T-cell (primary cell): ENCODE measurements at regions not wholly inside any gene's neighbourhood (a gene's known extent, or its start where the extent isn't known, plus 50 kb on each side); places are given as distances from the start of the nearest gene placed in this dataset.

Source experiments
- ATAC-seq, 4 experiments: fragments of 200-7000 bp in 3 of 4; fragments of 150-1000 bp in 1 of 4; cut with Tn5 transposase; replicated peaks in 1 of 4; 1 replicate in 3 of 4; 2 replicates in 1 of 4; pipeline ENCODE4 v1.10.0; 2021; ENCODE audit warnings: moderate library complexity in 3 of 4, mild to moderate bottlenecking in 2 of 4, moderate number of reproducible peaks in 1 of 4
- CTCF ChIA-PET, 2 donors: fragments of 300-600 bp; sonication (Branson Sonifier 250); formaldehyde crosslinking; loops; one replicate each; lab custom pipeline; 2022; ENCODE audit warnings: antibody characterized with exemption in 2 of 2; lab: Charles Lee
- POLR2A ChIA-PET, 2 donors: fragments of 300-600 bp; sonication (Branson Sonifier 250); formaldehyde crosslinking; loops; one replicate each; lab custom pipeline; 2022; ENCODE audit warnings: antibody characterized with exemption in 2 of 2; lab: Charles Lee
- DNase-seq, 35 experiments: peaks; one replicate each; pipeline versions ENCODE4 v3.0.0 to v3.0.0-alpha.2; 2013 to 2023
- H3K27ac ChIP-seq: one replicate; pipeline ENCODE4 v1.5.1; 2013; ENCODE audit warnings: low read length
- H3K27me3 ChIP-seq, 2 experiments: replicated peaks in 1 of 2; 1 replicate in 1 of 2; 2 replicates in 1 of 2; pipeline versions ENCODE4 v1.6.1 to v1.7.0; 2013; ENCODE audit warnings: low read length in 1 of 2, mixed read lengths in 1 of 2; ENCODE audit not compliant: control insufficient read depth in 2 of 2, insufficient read depth in 2 of 2; ENCODE audit errors: extremely low read depth in 1 of 2
- H3K36me3 ChIP-seq, 2 donors: 1 replicate in 1 of 2; 2 replicates in 1 of 2; pipeline versions ENCODE4 v1.6.1 to v1.7.0; 2013; ENCODE audit warnings: low read length in 1 of 2; ENCODE audit not compliant: control insufficient read depth in 2 of 2, insufficient read depth in 1 of 2; ENCODE audit errors: extremely low read depth in 1 of 2
- H3K4me1 ChIP-seq, 2 experiments: 1 replicate in 1 of 2; 2 replicates in 1 of 2; pipeline versions ENCODE4 v1.6.1 to v1.7.0; 2013; ENCODE audit warnings: low read length in 2 of 2, mixed read lengths in 1 of 2; ENCODE audit not compliant: insufficient read depth in 2 of 2, control insufficient read depth in 1 of 2; ENCODE audit errors: extremely low read depth in 1 of 2
- H3K4me3 ChIP-seq, 2 donors: 1 replicate in 1 of 2; 2 replicates in 1 of 2; pipeline versions ENCODE4 v1.5.1 to v1.7.0; 2013; ENCODE audit warnings: mild to moderate bottlenecking in 2 of 2, low read length in 1 of 2, moderate library complexity in 1 of 2; ENCODE audit not compliant: control insufficient read depth in 1 of 2; ENCODE audit errors: extremely low read depth in 1 of 2
- H3K9me3 ChIP-seq: 2 replicates; pipeline ENCODE4 v1.7.0; 2013
- H3K27ac Mint-ChIP-seq, 2 donors: one replicate each; pipeline ENCODE4 v1.8.0; 2020 to 2021; ENCODE audit warnings: mild to moderate bottlenecking in 2 of 2, mixed read lengths in 2 of 2
- H3K27me3 Mint-ChIP-seq, 2 donors: one replicate each; pipeline ENCODE4 v1.8.0; 2021 to 2022; ENCODE audit warnings: mixed read lengths in 2 of 2
- H3K36me3 Mint-ChIP-seq: one replicate; pipeline ENCODE4 v1.8.0; 2021; ENCODE audit warnings: mixed read lengths
- H3K4me1 Mint-ChIP-seq, 3 donors: one replicate each; pipeline ENCODE4 v1.8.0; 2020 to 2022; ENCODE audit warnings: mixed read lengths in 3 of 3, mild to moderate bottlenecking in 1 of 3
- H3K4me3 Mint-ChIP-seq, 3 donors: one replicate each; pipeline ENCODE4 v1.8.0; 2020 to 2022; ENCODE audit warnings: mild to moderate bottlenecking in 3 of 3, mixed read lengths in 3 of 3, moderate library complexity in 3 of 3
- H3K9me3 Mint-ChIP-seq, 3 donors: one replicate each; pipeline ENCODE4 v1.8.0; 2020 to 2022; ENCODE audit warnings: mixed read lengths in 3 of 3
- WGBS: methylation state at CpG from one replicate; pipeline ENCODE4 v1.1.5; 2013; ENCODE audit warnings: missing lambda C conversion rate; ENCODE audit not compliant: insufficient coverage; 5-methylcytosine and 5-hydroxymethylcytosine counted together

DNA sequence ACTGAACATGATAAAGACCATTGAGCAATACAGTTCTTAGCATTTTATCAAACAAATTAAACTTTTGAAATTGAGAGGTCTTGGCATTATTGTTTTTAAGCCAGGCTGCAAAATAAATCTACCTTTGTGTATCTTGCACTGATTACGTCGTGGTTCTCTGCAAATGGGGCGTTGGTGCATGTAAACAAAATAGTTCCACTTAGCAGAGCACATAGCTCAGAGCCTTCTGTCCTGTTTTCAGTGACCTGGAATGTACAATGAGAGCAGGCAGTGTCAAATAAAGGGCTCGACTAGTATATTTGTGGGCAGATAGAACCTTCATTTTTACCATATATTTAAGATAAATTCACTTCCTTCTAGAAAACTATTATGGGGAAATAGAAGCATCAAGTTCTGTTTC, 333.9 kb upstream of the SMIM30 start:
- no peak overlapping the region for H3K27ac ChIP-seq
- WGBS: 73% methylated on average over 3 of the region's 4 CpGs
- Mint-ChIP-seq H3K36me3 (no peaks in the 10 kb centered on the region), H3K9me3 (no peaks in the 10 kb centered on the region), H3K27ac (no peak overlapping the region), H3K27me3 (no peaks in the 10 kb centered on the region), H3K4me3 (no peak overlapping the region), H3K4me1 (no peaks in the 10 kb centered on the region)
- no peaks in the 10 kb centered on the region for H3K4me1 ChIP-seq
- no peaks in the 10 kb centered on the region for H3K36me3 ChIP-seq
- no peak for ATAC-seq
- no peak overlapping the region for H3K4me3 ChIP-seq
- no peaks in the 10 kb centered on the region for H3K9me3 ChIP-seq
- POLR2A ChIA-PET: no interaction called here
- no peak for DNase-seq
- H3K27me3 ChIP-seq: no peaks in the 10 kb centered on the region
- CTCF ChIA-PET: interaction anchor here in 1 of 2 donors (1.0 kb wide), 1 partner anchor 31 kb away, joined by 3 read pairs; no protein-coding TSS in a partner anchor

DNA sequence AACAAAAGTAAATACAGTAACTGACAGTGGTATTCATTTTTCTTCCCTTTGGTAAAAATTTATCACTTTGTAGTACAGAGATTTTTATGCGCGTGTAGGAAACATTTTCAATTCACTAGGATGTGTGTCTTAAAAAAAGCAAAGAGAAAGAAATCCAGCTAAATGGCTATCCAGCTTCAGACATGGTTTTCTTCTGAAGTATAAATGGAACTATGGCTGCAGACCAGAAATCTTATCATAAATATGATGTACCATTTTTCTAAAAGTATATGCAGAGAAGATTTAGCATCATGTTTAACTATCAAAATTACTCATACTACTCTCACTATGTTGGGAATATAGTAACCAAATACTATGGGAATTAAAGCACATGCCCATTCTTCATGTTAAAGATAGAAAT, 328.4 kb upstream of the SMIM30 start:
- WGBS: no CpG with 5 or more reads among the region's 2 CpGs
- Histone ChIP-seq H3K27me3 (no peaks in the 10 kb centered on the region), H3K27ac (no peak overlapping the region), H3K4me1 (no peaks in the 10 kb centered on the region), H3K36me3 (no peaks in the 10 kb centered on the region), H3K9me3 (no peaks in the 10 kb centered on the region), H3K4me3 (no peak overlapping the region)
- ATAC-seq: no peak
- Mint-ChIP-seq H3K4me3 (no peak overlapping the region), H3K27me3 (peaks cover 0 to 5% of the 10 kb centered on the region in 2 donors), H3K9me3 (no peaks in the 10 kb centered on the region), H3K36me3 (no peaks in the 10 kb centered on the region), H3K27ac (no peak overlapping the region), H3K4me1 (no peaks in the 10 kb centered on the region)
- CTCF ChIA-PET: no interaction called here
- no peak for DNase-seq
- POLR2A ChIA-PET: no interaction called here

GRCh38 chr7:113446391-113446790, 328.0 kb upstream of the SMIM30 start:
- Histone ChIP-seq H3K4me3 (no peak overlapping the region), H3K27ac (no peak overlapping the region), H3K27me3 (no peaks in the 10 kb centered on the region), H3K9me3 (no peaks in the 10 kb centered on the region), H3K4me1 (no peaks in the 10 kb centered on the region), H3K36me3 (no peaks in the 10 kb centered on the region)
- POLR2A ChIA-PET: no interaction called here
- ATAC-seq (no peak), DNase-seq (no peak)
- Mint-ChIP-seq H3K4me1 (no peaks in the 10 kb centered on the region), H3K9me3 (no peaks in the 10 kb centered on the region), H3K27me3 (peaks cover 0 to 5% of the 10 kb centered on the region in 2 donors), H3K27ac (no peak overlapping the region), H3K4me3 (no peak overlapping the region), H3K36me3 (no peaks in the 10 kb centered on the region)
- CTCF ChIA-PET: no interaction called here

DNA sequence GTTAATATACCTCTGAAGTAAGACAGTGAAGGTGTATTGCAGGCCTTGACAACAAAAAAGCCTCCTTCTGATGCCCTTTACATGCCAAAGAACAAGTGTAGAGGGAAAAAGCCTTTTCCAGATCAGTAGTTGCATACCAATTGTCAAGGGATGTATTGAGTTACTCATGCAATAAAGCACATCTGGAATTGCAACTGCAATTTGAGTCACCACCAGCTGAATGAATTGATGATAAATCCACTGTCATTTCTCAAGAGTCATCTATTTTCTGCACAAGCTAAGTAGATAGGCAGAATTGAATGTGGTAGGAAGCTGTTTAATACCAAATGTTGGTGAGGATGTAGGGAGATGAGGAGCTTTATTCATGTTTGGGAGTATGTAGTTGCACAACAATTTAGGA, 325.9 kb upstream of the SMIM30 start:
- ATAC-seq (no peak), DNase-seq (no peak)
- no peak overlapping the region for H3K27ac Mint-ChIP-seq
- CTCF ChIA-PET: interaction anchor here in 1 of 2 donors (0.6 kb wide), 1 partner anchor 464 kb away, joined by 6 read pairs; no protein-coding TSS in a partner anchor
- no peaks in the 10 kb centered on the region for H3K9me3 Mint-ChIP-seq
- no peaks in the 10 kb centered on the region for H3K4me1 ChIP-seq
- H3K27me3 Mint-ChIP-seq: peaks cover 0 to 5% of the 10 kb centered on the region in 2 donors
- H3K27me3 ChIP-seq: no peaks in the 10 kb centered on the region
- no peak overlapping the region for H3K4me3 ChIP-seq
- H3K27ac ChIP-seq: no peak overlapping the region
- H3K4me3 Mint-ChIP-seq: no peak overlapping the region
- POLR2A ChIA-PET: no interaction called here
- no peaks in the 10 kb centered on the region for H3K36me3 ChIP-seq
- H3K36me3 Mint-ChIP-seq: no peaks in the 10 kb centered on the region
- H3K9me3 ChIP-seq: no peaks in the 10 kb centered on the region
- no peaks in the 10 kb centered on the region for H3K4me1 Mint-ChIP-seq

- H3K36me3 ChIP-seq: no peaks in the 10 kb centered on the region
- no peaks in the 10 kb centered on the region for H3K4me1 ChIP-seq
- Mint-ChIP-seq H3K27ac (no peak overlapping the region), H3K27me3 (peaks cover 0 to 5% of the 10 kb centered on the region in 2 donors), H3K9me3 (peaks cover 2 to 8% (median 7%) of the 10 kb centered on the region in 3 donors), H3K4me3 (no peak overlapping the region), H3K36me3 (no peaks in the 10 kb centered on the region), H3K4me1 (no peaks in the 10 kb centered on the region)
- H3K27ac ChIP-seq: no peak overlapping the region
- ChIA-PET CTCF (no interaction called here), POLR2A (no interaction called here)
- DNase-seq (no peak), ATAC-seq (no peak)
- no peak overlapping the region for H3K4me3 ChIP-seq
- H3K9me3 ChIP-seq: no peaks in the 10 kb centered on the region
- H3K27me3 ChIP-seq: no peaks in the 10 kb centered on the region
- no CpG with 5 or more reads among the region's 2 CpGs for WGBS
These were observed 321.8 kb upstream of the SMIM30 start for GRCh38 chr7:113440173-113440572.

DNA sequence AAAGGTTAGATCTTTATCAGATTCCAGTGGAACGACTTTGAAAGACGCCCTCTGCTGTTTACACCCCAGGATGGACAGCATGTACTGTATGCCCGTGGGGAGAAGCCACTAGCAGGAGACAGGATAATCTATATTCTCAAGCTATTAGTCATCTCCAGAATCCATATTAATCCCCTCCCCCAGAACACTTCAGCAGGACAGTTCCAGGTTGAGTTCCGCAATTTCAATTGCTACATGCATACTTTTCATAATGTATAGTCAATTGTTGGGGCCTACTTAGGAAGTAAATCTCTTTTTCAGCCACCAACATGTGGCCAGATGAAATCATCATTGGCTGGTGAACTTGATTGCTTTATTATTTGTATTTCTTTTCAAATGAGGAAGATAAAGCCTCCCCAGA, 313.1 kb upstream of the SMIM30 start:
- no CpG with 5 or more reads among the region's 4 CpGs for WGBS
- Histone ChIP-seq H3K27ac (no peak overlapping the region), H3K4me3 (no peak overlapping the region), H3K27me3 (no peaks in the 10 kb centered on the region), H3K36me3 (no peaks in the 10 kb centered on the region), H3K9me3 (no peaks in the 10 kb centered on the region), H3K4me1 (no peaks in the 10 kb centered on the region)
- ChIA-PET CTCF (interaction anchor here in 1 of 2 donors (1.4 kb wide), 1 partner anchor 881 kb away, joined by 7 read pairs; no protein-coding TSS in a partner anchor), POLR2A (no interaction called here)
- H3K9me3 Mint-ChIP-seq: no peaks in the 10 kb centered on the region
- no peaks in the 10 kb centered on the region for H3K36me3 Mint-ChIP-seq
- H3K27me3 Mint-ChIP-seq: no peaks in the 10 kb centered on the region
- DNase-seq (no peak), ATAC-seq (no peak)
- H3K4me1 Mint-ChIP-seq: no peaks in the 10 kb centered on the region
- no peak overlapping the region for H3K27ac Mint-ChIP-seq
- H3K4me3 Mint-ChIP-seq: no peak overlapping the region
